ENCODE measurements at regions not wholly inside any gene's neighbourhood (a gene's known extent, or its start where the extent isn't known, plus 50 kb on each side); places are given as distances from the start of the nearest gene placed in this dataset.

DNA sequence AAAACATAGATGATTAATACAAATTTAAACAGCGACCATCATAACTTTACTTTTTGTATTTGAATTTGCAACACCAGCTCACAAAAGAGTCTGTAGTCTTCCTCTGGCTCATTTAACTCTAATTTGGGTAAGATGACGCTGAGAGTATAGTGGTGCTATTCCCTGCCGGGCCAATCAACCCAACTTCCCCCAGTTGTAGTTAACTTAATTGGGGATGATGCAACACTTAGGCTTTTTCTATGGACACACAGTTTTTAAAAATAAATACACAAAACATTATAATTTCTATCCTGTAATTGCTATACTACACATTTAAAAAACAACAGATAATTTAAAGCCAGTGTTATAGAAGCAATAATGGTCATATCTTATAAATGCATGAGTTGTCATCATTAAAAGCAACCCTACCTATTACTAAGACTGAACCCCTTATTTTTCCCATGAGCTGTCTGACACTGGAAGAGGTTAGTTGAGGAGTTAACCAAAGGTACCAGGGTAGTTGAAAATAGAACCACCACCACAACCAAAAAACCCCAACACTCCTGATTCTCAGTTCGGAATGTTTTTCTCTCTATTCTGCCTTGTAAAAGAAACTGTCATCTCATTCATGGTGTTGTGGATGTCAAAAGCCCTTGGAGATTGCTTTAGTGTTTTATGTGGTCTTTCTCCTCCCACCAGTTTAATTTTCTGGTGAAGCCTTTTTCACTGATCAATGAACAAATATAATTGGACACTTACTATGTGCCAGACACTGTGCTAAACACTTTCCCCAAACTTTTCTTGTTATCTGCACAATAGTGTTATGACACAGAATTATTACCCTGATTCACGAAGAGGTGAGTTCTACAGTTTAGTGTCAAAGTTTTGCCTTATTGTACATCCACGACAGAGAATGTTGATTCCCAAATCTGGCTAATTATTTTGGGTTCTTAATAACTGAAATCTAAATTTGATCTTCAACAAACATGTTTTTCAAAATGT lies 61.5 kb upstream of the RAPGEF2 start:
- DNase-seq = no peak

GRCh38 chr4:159042097-159042605 lies 60.7 kb upstream of the RAPGEF2 start:
- DNase-seq = peak; percentile 32

DNA sequence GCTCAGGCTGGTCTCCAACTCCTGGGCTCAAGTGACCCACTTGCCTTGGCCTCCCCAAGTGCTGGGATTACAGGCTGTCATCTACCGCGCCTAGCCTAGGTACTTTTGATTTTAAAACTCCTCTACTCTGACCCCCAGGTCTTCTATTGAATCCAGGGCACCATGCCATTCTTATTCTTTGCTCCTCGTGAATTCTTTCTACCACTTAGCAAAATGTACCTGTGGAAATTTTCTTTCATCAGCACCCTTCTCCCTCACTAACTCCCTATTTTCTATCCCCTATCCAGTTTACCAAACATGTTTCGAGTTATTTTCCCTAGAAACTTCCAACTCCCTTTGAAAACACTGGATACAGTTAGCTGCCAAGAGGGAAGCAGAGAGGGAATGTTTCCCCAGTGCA lies 60.0 kb upstream of the RAPGEF2 start:
- DNase-seq = no peak

DNA sequence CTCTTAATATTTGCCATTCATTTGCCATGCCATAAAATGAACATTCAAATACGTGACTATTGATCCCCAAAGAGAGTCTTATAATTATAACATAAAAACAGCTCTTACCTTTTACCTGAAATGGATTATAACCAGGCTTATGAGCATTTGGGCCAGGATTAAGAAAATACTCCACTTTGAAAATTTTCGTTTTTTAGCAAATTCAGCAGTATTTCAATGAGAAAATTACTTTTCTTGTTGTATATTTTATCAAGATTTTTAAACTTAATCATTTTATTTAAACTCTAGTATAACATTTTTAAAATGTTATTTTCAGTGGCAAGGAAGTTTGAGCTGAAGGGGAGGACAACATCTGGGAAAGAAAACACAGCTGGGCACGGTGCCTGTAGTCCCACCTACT lies 59.0 kb upstream of the RAPGEF2 start:
- no peak for DNase-seq

DNA sequence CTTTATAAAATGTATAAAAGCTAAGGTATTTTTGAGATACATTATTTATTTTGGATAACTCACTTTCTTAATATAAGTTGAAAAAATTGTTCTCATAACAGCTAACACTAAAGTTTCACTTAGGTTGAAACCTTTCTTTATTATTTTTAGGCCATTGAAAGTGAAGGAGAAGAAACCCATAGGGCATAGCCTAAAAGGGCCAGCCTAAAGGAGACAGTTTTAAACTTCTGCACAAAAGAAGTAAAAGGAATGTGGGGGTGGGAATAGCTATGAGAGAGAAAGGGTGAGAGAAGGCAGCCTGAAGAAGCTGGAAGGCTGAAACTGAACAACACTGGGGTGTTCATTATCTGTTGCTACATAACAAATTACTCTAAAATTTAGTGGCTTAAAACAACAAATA lies 57.6 kb upstream of the RAPGEF2 start:
- no peak for DNase-seq

DNA sequence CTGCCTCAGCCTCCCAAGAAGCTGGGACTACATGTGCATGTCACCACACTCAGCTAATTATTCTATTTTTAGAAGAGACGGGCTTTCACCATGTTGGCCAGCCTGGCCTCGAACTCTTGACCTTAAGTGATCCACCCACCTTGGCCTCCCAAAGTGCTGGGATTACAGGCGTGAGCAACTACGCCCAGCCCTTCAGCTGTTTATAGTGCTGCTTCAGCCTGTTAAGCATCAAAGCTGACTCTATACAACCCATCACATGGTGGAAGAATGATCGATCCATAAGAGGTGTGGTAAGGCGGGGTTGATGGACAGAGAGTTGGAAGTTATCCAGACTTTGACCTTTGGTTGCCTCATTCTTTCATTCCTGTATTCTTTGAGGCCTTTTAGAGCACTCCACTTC lies 56.2 kb upstream of the RAPGEF2 start:
- no peak for DNase-seq

- no peak for DNase-seq
These were observed 55.3 kb upstream of the RAPGEF2 start for GRCh38 chr4:159047478-159048165.

DNA sequence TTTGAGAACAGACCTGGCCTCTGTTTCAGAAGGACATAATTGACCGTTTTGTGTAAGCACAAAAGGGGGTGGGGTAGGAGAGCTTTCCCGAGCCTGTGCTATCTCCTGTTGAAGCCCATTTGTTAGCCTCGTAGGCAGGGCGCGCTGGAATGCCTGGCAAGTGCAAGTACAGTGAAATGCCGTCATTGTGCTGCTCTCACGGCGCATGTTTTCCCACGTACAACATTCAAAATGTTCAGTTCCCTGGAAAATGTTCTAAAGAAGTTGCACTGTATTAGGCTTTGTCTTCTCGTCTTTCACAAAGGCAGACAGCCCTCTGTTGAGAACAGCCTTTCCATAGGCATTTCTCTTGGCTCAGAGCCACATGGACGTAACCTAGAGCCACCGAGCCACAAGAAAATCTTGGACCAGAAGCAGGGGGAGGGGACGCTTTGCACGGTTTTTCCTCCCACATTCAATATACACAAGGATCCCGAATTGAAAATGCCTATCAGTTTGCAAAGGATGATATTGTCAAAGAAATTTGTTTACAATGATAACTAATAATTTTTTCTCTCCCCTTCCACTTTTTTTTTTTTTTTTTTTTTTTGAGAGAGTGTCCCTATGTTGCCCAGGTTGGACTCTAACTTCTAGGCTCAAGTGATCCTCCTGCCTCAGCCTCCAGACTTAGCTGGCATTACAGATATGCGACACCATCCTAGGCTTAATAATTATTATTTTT lies 54.6 kb upstream of the RAPGEF2 start:
- DNase-seq = peak; percentile 76

GRCh38 chr4:159049780-159050375 lies 53.0 kb upstream of the RAPGEF2 start:
- DNase-seq = no peak

DNA sequence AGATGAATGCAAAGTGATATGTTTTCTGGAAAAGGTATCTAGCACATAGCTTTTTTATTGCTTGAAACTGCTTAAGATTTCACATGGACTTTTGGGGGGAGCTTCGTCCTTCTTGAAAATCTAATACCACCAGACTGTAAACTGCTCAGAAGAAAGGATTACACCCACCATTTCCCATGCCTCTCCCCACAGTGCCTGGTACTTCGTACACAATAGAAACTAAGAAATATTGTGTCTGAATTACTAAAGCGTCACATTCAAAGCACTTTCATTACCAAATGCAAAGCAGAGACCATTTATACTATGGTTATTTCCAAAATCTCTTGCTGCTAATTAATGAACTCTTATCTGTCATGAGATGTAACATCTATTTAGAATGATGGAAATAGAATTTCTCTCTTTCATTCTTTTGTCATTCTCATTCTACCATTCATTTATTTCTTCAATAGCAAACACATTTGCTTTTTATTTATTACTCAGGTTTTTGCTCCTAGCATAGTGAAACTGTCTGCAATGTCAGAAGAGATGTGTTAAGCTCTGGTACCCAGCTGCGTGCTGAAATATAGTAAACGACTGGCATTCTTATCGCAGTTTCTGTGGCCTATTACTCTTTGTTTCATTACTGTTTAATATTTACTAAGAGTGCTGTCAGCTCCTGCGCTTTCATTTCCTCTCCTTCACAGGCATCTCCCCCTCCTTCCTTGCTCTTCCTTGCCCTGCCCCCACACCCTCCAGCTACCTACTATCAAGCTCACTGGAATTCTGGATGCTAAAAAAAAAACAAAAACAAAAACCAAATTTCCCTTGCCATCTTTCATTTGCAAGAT lies 51.4 kb upstream of the RAPGEF2 start:
- no peak for DNase-seq

DNA sequence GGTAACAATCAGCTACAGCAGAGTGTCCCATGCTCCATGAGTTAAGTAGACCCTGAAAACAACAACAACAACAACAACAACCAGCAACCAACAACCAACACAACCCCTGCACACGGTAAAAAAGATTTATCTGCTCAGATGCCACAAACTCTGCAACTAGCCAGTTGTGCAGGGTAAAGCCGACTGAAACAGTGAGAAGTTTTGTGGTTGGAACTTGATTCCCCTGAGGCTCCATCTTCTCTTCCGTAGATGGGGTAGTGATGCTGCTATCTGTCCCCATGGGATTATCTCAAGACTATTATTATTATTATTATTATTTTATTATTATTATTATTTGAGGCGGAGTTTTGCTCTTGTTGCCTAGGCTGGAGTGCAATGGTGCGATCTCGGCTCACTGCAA lies 50.6 kb upstream of the RAPGEF2 start:
- DNase-seq = no peak
